ENCODE measurements at regions not wholly inside any gene's neighbourhood (a gene's known extent, or its start where the extent isn't known, plus 50 kb on each side); places are given as distances from the start of the nearest gene placed in this dataset.

- DNase-seq (ENCODE audit: low read depth, low spot score) (no peak), FAIRE-seq (no peak)
- CTCF ChIA-PET = no interaction called here
- intact Hi-C loops (cut with micrococcal nuclease) = no loop called here
- Histone ChIP-seq H3K79me2 (ENCODE audit: control insufficient read depth, insufficient read depth, low read length) (no peaks in the 10 kb centered on the region), H3K9me1 (replicated peaks; ENCODE audit: control insufficient read depth, extremely low read depth, insufficient read depth, low read length) (no peaks in the 10 kb centered on the region), H3K9ac (replicated peaks; ENCODE audit: extremely low read depth, insufficient read depth, low read length) (no peak overlapping the region), H3K36me3 (ENCODE audit: control insufficient read depth in 2 of 2, extremely low read depth in 1 of 2, insufficient read depth in 2 of 2, low read length in 2 of 2) (no peaks in the 10 kb centered on the region), H3K4me3 (replicated peaks in 1 of 3; ENCODE audit: insufficient read depth in 1 of 3, low read depth in 1 of 3, low read length in 3 of 3) (no peak overlapping the region), H3K27ac (ENCODE audit: insufficient read depth, low read depth, low read length) (no peak overlapping the region), H2AFZ (ENCODE audit: low read depth, low read length) (no peak overlapping the region), H3K4me1 (ENCODE audit: control insufficient read depth, extremely low read depth, insufficient read depth, low read length) (no peaks in the 10 kb centered on the region), H3K4me2 (ENCODE audit: insufficient read depth, low read length) (no peak overlapping the region), H4K20me1 (replicated peaks; ENCODE audit: control insufficient read depth, extremely low read depth, insufficient read depth, low read length) (no peaks in the 10 kb centered on the region), H3K9me3 (replicated peaks; ENCODE audit: control insufficient read depth, insufficient read depth, low read length) (no peaks in the 10 kb centered on the region), H3K27me3 (ENCODE audit: control insufficient read depth in 2 of 2, insufficient read depth in 2 of 2, low read length in 2 of 2) (peaks cover 0 to 2% of the 10 kb centered on the region in 2 experiments)
- TF ChIP-seq EZH2 (IDR thresholded peaks at IDR 0.05; ENCODE audit: borderline replicate concordance, low read depth, low read length, severe bottlenecking) (no peak), CTCF (IDR thresholded peaks at IDR 0.05; ENCODE audit: extremely low read depth in 1 of 2, insufficient read depth in 1 of 2, low read depth in 1 of 2, low read length in 2 of 2) (no peak), JUN (IDR thresholded peaks at IDR 0.05; ENCODE audit: borderline replicate concordance, insufficient read depth, insufficient read length, low read depth) (no peak), MYC (IDR thresholded peaks at IDR 0.05; ENCODE audit: low read depth, low read length) (no peak), GATA2 (IDR thresholded peaks at IDR 0.05; ENCODE audit: insufficient read depth, insufficient read length, low read depth, low read length) (no peak)
- TF ChIP-seq, protein P1, sequence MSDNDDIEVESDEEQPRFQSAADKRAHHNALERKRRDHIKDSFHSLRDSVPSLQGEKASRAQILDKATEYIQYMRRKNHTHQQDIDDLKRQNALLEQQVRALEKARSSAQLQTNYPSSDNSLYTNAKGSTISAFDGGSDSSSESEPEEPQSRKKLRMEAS (IDR thresholded peaks at IDR 0.05; ENCODE audit: insufficient read depth, insufficient read length) = no peak
- BruUV-seq (replicated peaks) = no TSS peak
- POLR2A ChIA-PET = no interaction called here
- dilution Hi-C loops (cut with MboI; ENCODE audit: extremely low pct_ligation_motif_present, low sequenced_read_pairs) = no loop called here
These were observed 53.1 kb upstream of the ENTPD6 start for GRCh38 chr20:25142435-25142834.

DNA sequence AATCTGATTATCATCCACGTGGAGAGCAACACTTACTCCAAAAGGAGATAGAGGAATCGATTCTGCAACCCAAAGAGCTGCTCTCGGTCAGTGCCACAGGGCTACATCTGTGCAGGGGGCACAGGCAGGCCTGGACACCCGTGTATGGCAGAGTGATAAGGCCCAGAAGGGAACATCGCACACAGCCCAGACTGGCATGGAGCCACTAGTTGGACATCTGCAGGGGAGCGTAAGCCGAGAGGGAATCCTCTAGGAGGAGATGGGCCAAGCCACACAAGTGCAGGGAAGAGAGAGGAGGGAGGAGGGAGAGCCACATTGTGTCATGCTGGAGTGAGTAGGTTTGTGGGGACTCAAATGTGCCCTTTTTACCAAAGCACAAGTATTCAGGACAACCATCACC is 50.4 kb upstream of the ENTPD6 start:
- Histone ChIP-seq H3K4me1 (ENCODE audit: control insufficient read depth, extremely low read depth, insufficient read depth, low read length) (peaks cover 3% of the 10 kb centered on the region), H3K9me3 (replicated peaks; ENCODE audit: control insufficient read depth, insufficient read depth, low read length) (no peaks in the 10 kb centered on the region), H3K27me3 (ENCODE audit: control insufficient read depth in 2 of 2, insufficient read depth in 2 of 2, low read length in 2 of 2) (peaks cover 14% of the 10 kb centered on the region in 2 experiments), H3K36me3 (ENCODE audit: control insufficient read depth in 2 of 2, extremely low read depth in 1 of 2, insufficient read depth in 2 of 2, low read length in 2 of 2) (no peaks in the 10 kb centered on the region), H3K9ac (replicated peaks; ENCODE audit: extremely low read depth, insufficient read depth, low read length) (no peak overlapping the region), H2AFZ (ENCODE audit: low read depth, low read length) (no peak overlapping the region), H3K9me1 (replicated peaks; ENCODE audit: control insufficient read depth, extremely low read depth, insufficient read depth, low read length) (no peaks in the 10 kb centered on the region), H3K4me3 (replicated peaks in 1 of 3; ENCODE audit: insufficient read depth in 1 of 3, low read depth in 1 of 3, low read length in 3 of 3) (no peak overlapping the region), H3K4me2 (ENCODE audit: insufficient read depth, low read length) (no peak overlapping the region), H3K79me2 (ENCODE audit: control insufficient read depth, insufficient read depth, low read length) (no peaks in the 10 kb centered on the region), H4K20me1 (replicated peaks; ENCODE audit: control insufficient read depth, extremely low read depth, insufficient read depth, low read length) (no peaks in the 10 kb centered on the region), H3K27ac (ENCODE audit: insufficient read depth, low read depth, low read length) (no peak overlapping the region)
- BruUV-seq (replicated peaks) = no TSS peak
- FAIRE-seq (no peak), DNase-seq (ENCODE audit: low read depth, low spot score) (no peak)
- ChIA-PET POLR2A (no interaction called here), CTCF (no interaction called here)
- dilution Hi-C loops (cut with MboI; ENCODE audit: extremely low pct_ligation_motif_present, low sequenced_read_pairs) = no loop called here
- intact Hi-C loops (cut with micrococcal nuclease) = no loop called here
- TF ChIP-seq FOS (IDR thresholded peaks at IDR 0.05; ENCODE audit: borderline replicate concordance, insufficient read depth, low read length) (no peak), MYC (IDR thresholded peaks at IDR 0.05; ENCODE audit: low read depth, low read length) (no peak), POLR2AphosphoS5 (IDR thresholded peaks at IDR 0.05; ENCODE audit: insufficient read depth, low read depth, low read length) (no peak), GATA2 (IDR thresholded peaks at IDR 0.05; ENCODE audit: insufficient read depth, insufficient read length, low read depth, low read length) (no peak), CTCF (IDR thresholded peaks at IDR 0.05; ENCODE audit: extremely low read depth in 1 of 2, insufficient read depth in 1 of 2, low read depth in 1 of 2, low read length in 2 of 2) (no peak), JUN (IDR thresholded peaks at IDR 0.05; ENCODE audit: borderline replicate concordance, insufficient read depth, insufficient read length, low read depth) (no peak), POLR2A (IDR thresholded peaks at IDR 0.05; ENCODE audit: low read depth, low read length) (no peak), EZH2 (IDR thresholded peaks at IDR 0.05; ENCODE audit: borderline replicate concordance, low read depth, low read length, severe bottlenecking) (no peak)
- TF ChIP-seq, protein P1 (IDR thresholded peaks at IDR 0.05; ENCODE audit: insufficient read depth, insufficient read length) = no peak
